HFFc6 (cell line): ENCODE measurements at regions not wholly inside any gene's neighbourhood (a gene's known extent, or its start where the extent isn't known, plus 50 kb on each side); places are given as distances from the start of the nearest gene placed in this dataset.

Experiments used
- DNase-seq: peaks from one replicate; pipeline ENCODE4 v3.0.0-alpha.2; 2018
- H3K27ac Mint-ChIP-seq: 2 replicates; pipeline ENCODE4 v1.8.0; 2020; ENCODE audit warnings: mild to moderate bottlenecking, mixed read lengths
- H3K27me3 Mint-ChIP-seq: 2 replicates; pipeline ENCODE4 v1.8.0; 2021; ENCODE audit warnings: mild to moderate bottlenecking, moderate library complexity, mixed read lengths; ENCODE audit not compliant: insufficient read depth
- H3K36me3 Mint-ChIP-seq: 2 replicates; pipeline ENCODE4 v1.8.0; 2021; ENCODE audit warnings: low read depth, mixed read lengths
- H3K4me1 Mint-ChIP-seq: 2 replicates; pipeline ENCODE4 v1.8.0; 2020; ENCODE audit warnings: low read depth, mixed read lengths
- H3K4me3 Mint-ChIP-seq: 2 replicates; pipeline ENCODE4 v1.8.0; 2020; ENCODE audit warnings: mild to moderate bottlenecking, moderate library complexity, mixed read lengths
- H3K9me3 Mint-ChIP-seq: 2 replicates; pipeline ENCODE4 v1.8.0; 2020; ENCODE audit warnings: mild to moderate bottlenecking, mixed read lengths
- CTCF ChIP-seq: fragments of 200-600 bp; sonication (generic); IDR thresholded peaks from 2 replicates; pipeline ENCODE4 v1.5.0; 2021; ENCODE audit warnings: antibody characterized with exemption, mild to moderate bottlenecking

- H3K27me3 Mint-ChIP-seq = no peaks in the 10 kb centered on the region
- H3K4me1 Mint-ChIP-seq = peaks cover 28% of the 10 kb centered on the region
- H3K27ac Mint-ChIP-seq = peak overlapping the region; percentile 77
- peak; percentile 81 for DNase-seq
- H3K4me3 Mint-ChIP-seq = no peak overlapping the region
- no peaks in the 10 kb centered on the region; the same call in 1 of the 2 replicates for H3K36me3 Mint-ChIP-seq
- no peaks in the 10 kb centered on the region for H3K9me3 Mint-ChIP-seq
- TF ChIP-seq CTCF = no peak
Observed at GRCh38 chr2:151111599-151112278, 149.9 kb downstream of the RBM43 start.

GRCh38 chr2:151106805-151107506 lies 154.7 kb downstream of the RBM43 start:
- no peak for TF ChIP-seq CTCF
- Mint-ChIP-seq H3K4me1 (peaks cover 24% of the 10 kb centered on the region), H3K36me3 (no peaks in the 10 kb centered on the region; the same call in 1 of the 2 replicates), H3K9me3 (no peaks in the 10 kb centered on the region), H3K27ac (no peak overlapping the region), H3K4me3 (no peak overlapping the region), H3K27me3 (peaks cover 10% of the 10 kb centered on the region)
- DNase-seq = no peak

GRCh38 chr2:151103551-151103950 lies 158.1 kb downstream of the RBM43 start:
- no peak for TF ChIP-seq CTCF
- H3K27me3 Mint-ChIP-seq = peaks cover 15% of the 10 kb centered on the region
- H3K27ac Mint-ChIP-seq = no peak overlapping the region
- no peak for DNase-seq
- peaks cover 11% of the 10 kb centered on the region; the same call in 1 of the 2 replicates for H3K4me1 Mint-ChIP-seq
- H3K4me3 Mint-ChIP-seq = no peak overlapping the region
- no peaks in the 10 kb centered on the region for H3K9me3 Mint-ChIP-seq
- H3K36me3 Mint-ChIP-seq = no peaks in the 10 kb centered on the region; the same call in 1 of the 2 replicates

- no peaks in the 10 kb centered on the region for H3K36me3 Mint-ChIP-seq
- peaks cover 5% of the 10 kb centered on the region; the same call in 1 of the 2 replicates for H3K4me1 Mint-ChIP-seq
- H3K27me3 Mint-ChIP-seq = peaks cover 15% of the 10 kb centered on the region
- H3K4me3 Mint-ChIP-seq = no peak overlapping the region
- H3K9me3 Mint-ChIP-seq = no peaks in the 10 kb centered on the region
- no peak for DNase-seq
- H3K27ac Mint-ChIP-seq = no peak overlapping the region
- TF ChIP-seq CTCF = no peak
Observed at GRCh38 chr2:151102226-151102625, 159.4 kb downstream of the RBM43 start.

- Mint-ChIP-seq H3K27ac (no peak overlapping the region), H3K36me3 (no peaks in the 10 kb centered on the region), H3K4me3 (no peak overlapping the region), H3K9me3 (no peaks in the 10 kb centered on the region), H3K27me3 (peaks cover 15% of the 10 kb centered on the region), H3K4me1 (no peaks in the 10 kb centered on the region)
- DNase-seq = no peak
- TF ChIP-seq CTCF = no peak
Observed at GRCh38 chr2:151098841-151099240, 162.8 kb downstream of the RBM43 start.
